ENCODE measurements at regions not wholly inside any gene's neighbourhood (a gene's known extent, or its start where the extent isn't known, plus 50 kb on each side); places are given as distances from the start of the nearest gene placed in this dataset.

DNA sequence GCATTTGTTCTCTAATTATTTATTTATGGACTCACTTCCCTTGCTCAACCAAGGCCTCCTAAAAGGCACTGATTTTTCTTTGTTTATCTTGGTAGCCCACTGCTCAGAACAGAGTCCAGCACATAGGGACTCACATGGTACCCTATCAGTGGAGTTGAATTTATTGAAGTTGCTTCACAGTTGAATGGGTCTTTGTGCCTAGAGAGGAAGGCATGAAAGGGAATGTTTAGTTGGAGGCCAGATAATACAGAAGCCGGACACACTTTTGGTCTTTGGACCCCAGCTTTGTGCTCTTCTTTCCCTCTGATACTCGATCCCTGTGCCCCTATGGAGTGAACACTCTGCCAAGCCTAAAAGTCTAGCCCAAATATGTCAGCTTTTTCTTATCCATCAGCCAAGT, 429.0 kb downstream of the PRDM2 start (continued):
- TF ChIP-seq, protein P1, sequence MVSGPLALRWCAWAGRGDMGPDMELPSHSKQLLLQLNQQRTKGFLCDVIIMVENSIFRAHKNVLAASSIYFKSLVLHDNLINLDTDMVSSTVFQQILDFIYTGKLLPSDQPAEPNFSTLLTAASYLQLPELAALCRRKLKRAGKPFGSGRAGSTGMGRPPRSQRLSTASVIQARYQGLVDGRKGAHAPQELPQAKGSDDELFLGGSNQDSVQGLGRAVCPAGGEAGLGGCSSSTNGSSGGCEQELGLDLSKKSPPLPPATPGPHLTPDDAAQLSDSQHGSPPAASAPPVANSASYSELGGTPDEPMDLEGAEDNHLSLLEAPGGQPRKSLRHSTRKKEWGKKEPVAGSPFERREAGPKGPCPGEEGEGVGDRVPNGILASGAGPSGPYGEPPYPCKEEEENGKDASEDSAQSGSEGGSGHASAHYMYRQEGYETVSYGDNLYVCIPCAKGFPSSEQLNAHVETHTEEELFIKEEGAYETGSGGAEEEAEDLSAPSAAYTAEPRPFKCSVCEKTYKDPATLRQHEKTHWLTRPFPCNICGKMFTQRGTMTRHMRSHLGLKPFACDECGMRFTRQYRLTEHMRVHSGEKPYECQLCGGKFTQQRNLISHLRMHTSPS (CRISPR knock-in tag; IDR thresholded peaks at IDR 0.05; ENCODE audit: low read depth), result no peak
- TF ChIP-seq ZNF333 (CRISPR knock-in tag; IDR thresholded peaks at IDR 0.05; ENCODE audit: borderline replicate concordance), result peak; percentile 78
- TF ChIP-seq FOXC1 (CRISPR knock-in tag; IDR thresholded peaks at IDR 0.05; ENCODE audit: borderline replicate concordance), result no peak
- TF ChIP-seq NONO (IDR thresholded peaks at IDR 0.05), result no peak
- no peak for TF ChIP-seq NONO (CRISPR knock-in tag; conservative IDR thresholded peaks at IDR 0.05)
- TF ChIP-seq, protein P2, sequence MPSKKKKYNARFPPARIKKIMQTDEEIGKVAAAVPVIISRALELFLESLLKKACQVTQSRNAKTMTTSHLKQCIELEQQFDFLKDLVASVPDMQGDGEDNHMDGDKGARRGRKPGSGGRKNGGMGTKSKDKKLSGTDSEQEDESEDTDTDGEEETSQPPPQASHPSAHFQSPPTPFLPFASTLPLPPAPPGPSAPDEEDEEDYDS (CRISPR knock-in tag; IDR thresholded peaks at IDR 0.05), result no peak
- TF ChIP-seq HDAC2 (CRISPR knock-in tag; IDR thresholded peaks at IDR 0.05), result 0 out of 2 replicates have a peak, but pooled peaks have one; percentile 14
- TF ChIP-seq ZSCAN22 (CRISPR knock-in tag; IDR thresholded peaks at IDR 0.05), result no peak
- TF ChIP-seq, protein P3, sequence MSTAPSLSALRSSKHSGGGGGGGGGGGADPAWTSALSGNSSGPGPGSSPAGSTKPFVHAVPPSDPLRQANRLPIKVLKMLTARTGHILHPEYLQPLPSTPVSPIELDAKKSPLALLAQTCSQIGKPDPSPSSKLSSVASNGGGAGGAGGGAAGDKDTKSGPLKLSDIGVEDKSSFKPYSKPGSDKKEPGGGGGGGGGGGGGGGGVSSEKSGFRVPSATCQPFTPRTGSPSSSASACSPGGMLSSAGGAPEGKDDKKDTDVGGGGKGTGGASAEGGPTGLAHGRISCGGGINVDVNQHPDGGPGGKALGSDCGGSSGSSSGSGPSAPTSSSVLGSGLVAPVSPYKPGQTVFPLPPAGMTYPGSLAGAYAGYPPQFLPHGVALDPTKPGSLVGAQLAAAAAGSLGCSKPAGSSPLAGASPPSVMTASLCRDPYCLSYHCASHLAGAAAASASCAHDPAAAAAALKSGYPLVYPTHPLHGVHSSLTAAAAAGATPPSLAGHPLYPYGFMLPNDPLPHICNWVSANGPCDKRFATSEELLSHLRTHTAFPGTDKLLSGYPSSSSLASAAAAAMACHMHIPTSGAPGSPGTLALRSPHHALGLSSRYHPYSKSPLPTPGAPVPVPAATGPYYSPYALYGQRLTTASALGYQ (CRISPR knock-in tag; IDR thresholded peaks at IDR 0.05), result no peak
- TF ChIP-seq, protein P4, sequence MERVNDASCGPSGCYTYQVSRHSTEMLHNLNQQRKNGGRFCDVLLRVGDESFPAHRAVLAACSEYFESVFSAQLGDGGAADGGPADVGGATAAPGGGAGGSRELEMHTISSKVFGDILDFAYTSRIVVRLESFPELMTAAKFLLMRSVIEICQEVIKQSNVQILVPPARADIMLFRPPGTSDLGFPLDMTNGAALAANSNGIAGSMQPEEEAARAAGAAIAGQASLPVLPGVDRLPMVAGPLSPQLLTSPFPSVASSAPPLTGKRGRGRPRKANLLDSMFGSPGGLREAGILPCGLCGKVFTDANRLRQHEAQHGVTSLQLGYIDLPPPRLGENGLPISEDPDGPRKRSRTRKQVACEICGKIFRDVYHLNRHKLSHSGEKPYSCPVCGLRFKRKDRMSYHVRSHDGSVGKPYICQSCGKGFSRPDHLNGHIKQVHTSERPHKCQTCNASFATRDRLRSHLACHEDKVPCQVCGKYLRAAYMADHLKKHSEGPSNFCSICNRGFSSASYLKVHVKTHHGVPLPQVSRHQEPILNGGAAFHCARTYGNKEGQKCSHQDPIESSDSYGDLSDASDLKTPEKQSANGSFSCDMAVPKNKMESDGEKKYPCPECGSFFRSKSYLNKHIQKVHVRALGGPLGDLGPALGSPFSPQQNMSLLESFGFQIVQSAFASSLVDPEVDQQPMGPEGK (CRISPR knock-in tag; IDR thresholded peaks at IDR 0.05), result no peak
- TF ChIP-seq, protein P5, sequence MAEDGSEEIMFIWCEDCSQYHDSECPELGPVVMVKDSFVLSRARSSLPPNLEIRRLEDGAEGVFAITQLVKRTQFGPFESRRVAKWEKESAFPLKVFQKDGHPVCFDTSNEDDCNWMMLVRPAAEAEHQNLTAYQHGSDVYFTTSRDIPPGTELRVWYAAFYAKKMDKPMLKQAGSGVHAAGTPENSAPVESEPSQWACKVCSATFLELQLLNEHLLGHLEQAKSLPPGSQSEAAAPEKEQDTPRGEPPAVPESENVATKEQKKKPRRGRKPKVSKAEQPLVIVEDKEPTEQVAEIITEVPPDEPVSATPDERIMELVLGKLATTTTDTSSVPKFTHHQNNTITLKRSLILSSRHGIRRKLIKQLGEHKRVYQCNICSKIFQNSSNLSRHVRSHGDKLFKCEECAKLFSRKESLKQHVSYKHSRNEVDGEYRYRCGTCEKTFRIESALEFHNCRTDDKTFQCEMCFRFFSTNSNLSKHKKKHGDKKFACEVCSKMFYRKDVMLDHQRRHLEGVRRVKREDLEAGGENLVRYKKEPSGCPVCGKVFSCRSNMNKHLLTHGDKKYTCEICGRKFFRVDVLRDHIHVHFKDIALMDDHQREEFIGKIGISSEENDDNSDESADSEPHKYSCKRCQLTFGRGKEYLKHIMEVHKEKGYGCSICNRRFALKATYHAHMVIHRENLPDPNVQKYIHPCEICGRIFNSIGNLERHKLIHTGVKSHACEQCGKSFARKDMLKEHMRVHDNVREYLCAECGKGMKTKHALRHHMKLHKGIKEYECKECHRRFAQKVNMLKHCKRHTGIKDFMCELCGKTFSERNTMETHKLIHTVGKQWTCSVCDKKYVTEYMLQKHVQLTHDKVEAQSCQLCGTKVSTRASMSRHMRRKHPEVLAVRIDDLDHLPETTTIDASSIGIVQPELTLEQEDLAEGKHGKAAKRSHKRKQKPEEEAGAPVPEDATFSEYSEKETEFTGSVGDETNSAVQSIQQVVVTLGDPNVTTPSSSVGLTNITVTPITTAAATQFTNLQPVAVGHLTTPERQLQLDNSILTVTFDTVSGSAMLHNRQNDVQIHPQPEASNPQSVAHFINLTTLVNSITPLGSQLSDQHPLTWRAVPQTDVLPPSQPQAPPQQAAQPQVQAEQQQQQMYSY (CRISPR knock-in tag; IDR thresholded peaks at IDR 0.05), result no peak
- no peak for TF ChIP-seq STAT5B (CRISPR knock-in tag; IDR thresholded peaks at IDR 0.05)
- 0 out of 2 replicates have a peak, but pooled peaks have one; percentile 23 for TF ChIP-seq ZNF430 (CRISPR knock-in tag; IDR thresholded peaks at IDR 0.05)
- TF ChIP-seq, protein P6, sequence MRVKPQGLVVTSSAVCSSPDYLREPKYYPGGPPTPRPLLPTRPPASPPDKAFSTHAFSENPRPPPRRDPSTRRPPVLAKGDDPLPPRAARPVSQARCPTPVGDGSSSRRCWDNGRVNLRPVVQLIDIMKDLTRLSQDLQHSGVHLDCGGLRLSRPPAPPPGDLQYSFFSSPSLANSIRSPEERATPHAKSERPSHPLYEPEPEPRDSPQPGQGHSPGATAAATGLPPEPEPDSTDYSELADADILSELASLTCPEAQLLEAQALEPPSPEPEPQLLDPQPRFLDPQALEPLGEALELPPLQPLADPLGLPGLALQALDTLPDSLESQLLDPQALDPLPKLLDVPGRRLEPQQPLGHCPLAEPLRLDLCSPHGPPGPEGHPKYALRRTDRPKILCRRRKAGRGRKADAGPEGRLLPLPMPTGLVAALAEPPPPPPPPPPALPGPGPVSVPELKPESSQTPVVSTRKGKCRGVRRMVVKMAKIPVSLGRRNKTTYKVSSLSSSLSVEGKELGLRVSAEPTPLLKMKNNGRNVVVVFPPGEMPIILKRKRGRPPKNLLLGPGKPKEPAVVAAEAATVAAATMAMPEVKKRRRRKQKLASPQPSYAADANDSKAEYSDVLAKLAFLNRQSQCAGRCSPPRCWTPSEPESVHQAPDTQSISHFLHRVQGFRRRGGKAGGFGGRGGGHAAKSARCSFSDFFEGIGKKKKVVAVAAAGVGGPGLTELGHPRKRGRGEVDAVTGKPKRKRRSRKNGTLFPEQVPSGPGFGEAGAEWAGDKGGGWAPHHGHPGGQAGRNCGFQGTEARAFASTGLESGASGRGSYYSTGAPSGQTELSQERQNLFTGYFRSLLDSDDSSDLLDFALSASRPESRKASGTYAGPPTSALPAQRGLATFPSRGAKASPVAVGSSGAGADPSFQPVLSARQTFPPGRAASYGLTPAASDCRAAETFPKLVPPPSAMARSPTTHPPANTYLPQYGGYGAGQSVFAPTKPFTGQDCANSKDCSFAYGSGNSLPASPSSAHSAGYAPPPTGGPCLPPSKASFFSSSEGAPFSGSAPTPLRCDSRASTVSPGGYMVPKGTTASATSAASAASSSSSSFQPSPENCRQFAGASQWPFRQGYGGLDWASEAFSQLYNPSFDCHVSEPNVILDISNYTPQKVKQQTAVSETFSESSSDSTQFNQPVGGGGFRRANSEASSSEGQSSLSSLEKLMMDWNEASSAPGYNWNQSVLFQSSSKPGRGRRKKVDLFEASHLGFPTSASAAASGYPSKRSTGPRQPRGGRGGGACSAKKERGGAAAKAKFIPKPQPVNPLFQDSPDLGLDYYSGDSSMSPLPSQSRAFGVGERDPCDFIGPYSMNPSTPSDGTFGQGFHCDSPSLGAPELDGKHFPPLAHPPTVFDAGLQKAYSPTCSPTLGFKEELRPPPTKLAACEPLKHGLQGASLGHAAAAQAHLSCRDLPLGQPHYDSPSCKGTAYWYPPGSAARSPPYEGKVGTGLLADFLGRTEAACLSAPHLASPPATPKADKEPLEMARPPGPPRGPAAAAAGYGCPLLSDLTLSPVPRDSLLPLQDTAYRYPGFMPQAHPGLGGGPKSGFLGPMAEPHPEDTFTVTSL (CRISPR knock-in tag; IDR thresholded peaks at IDR 0.05; ENCODE audit: borderline replicate concordance), result peak; percentile 71; the same call in 1 of the 2 replicates
